AG20443 (cell line): ENCODE measurements at regions not wholly inside any gene's neighbourhood (a gene's known extent, or its start where the extent isn't known, plus 50 kb on each side); places are given as distances from the start of the nearest gene placed in this dataset.

Experiments
- DNase-seq: peaks from one replicate; pipeline ENCODE4 v3.0.0; 2012; ENCODE audit warnings: low spot score, mixed read lengths

- no peak for DNase-seq
These were observed 97.0 kb downstream of the DISP1 start for GRCh38 chr1:222911866-222912265.

GRCh38 chr1:222912730-222913129 lies 97.9 kb downstream of the DISP1 start:
- no peak for DNase-seq

GRCh38 chr1:222914861-222915632 lies 100.2 kb downstream of the DISP1 start:
- DNase-seq, result peak; percentile 50

GRCh38 chr1:222916100-222916499 lies 101.3 kb downstream of the DISP1 start:
- no peak for DNase-seq

- DNase-seq, result no peak
These were observed 104.1 kb downstream of the DISP1 start for GRCh38 chr1:222918801-222919477.

- no peak for DNase-seq
These were observed 104.6 kb downstream of the DISP1 start for GRCh38 chr1:222919478-222919865.

GRCh38 chr1:222920169-222920568 lies 105.3 kb downstream of the DISP1 start:
- no peak for DNase-seq

GRCh38 chr1:222921945-222922344 lies 107.1 kb downstream of the DISP1 start:
- DNase-seq, result no peak

GRCh38 chr1:222923506-222923905 lies 108.7 kb downstream of the DISP1 start:
- DNase-seq, result no peak

- DNase-seq, result no peak
These were observed 109.4 kb downstream of the DISP1 start for GRCh38 chr1:222924136-222924706.

- DNase-seq, result peak; percentile 45
These were observed 111.7 kb downstream of the DISP1 start for GRCh38 chr1:222926566-222926965.

- no peak for DNase-seq
These were observed 112.2 kb downstream of the DISP1 start for GRCh38 chr1:222927031-222927430.

GRCh38 chr1:222928212-222928611 lies 113.4 kb downstream of the DISP1 start:
- DNase-seq, result peak; percentile 18

- no peak for DNase-seq
These were observed 115.2 kb downstream of the DISP1 start for GRCh38 chr1:222930070-222930469.

GRCh38 chr1:222931023-222931422 lies 116.2 kb downstream of the DISP1 start:
- no peak for DNase-seq

- DNase-seq, result no peak
These were observed 118.4 kb downstream of the DISP1 start for GRCh38 chr1:222933273-222933672.

- DNase-seq, result no peak
These were observed 120.5 kb downstream of the DISP1 start for GRCh38 chr1:222935239-222935900.

GRCh38 chr1:222936042-222936441 lies 121.2 kb downstream of the DISP1 start:
- DNase-seq, result no peak

GRCh38 chr1:222938986-222939385 lies 124.1 kb downstream of the DISP1 start:
- no peak for DNase-seq

- DNase-seq, result no peak
These were observed 125.3 kb downstream of the DISP1 start for GRCh38 chr1:222940095-222940494.

GRCh38 chr1:222940906-222941305 lies 126.1 kb downstream of the DISP1 start:
- DNase-seq, result no peak

- DNase-seq, result no peak
These were observed 126.6 kb downstream of the DISP1 start for GRCh38 chr1:222941425-222941824.

- no peak for DNase-seq
These were observed 131.6 kb downstream of the DISP1 start for GRCh38 chr1:222946436-222946835.
